Activated CD4-positive, alpha-beta T cell treated with anti-CD3 and anti-CD28 coated beads for 36 hours (primary cell): ENCODE measurements at regions not wholly inside any gene's neighbourhood (a gene's known extent, or its start where the extent isn't known, plus 50 kb on each side); places are given as distances from the start of the nearest gene placed in this dataset.

ENCODE experiments used
- ATAC-seq: fragments of 200-7000 bp; cut with Tn5 transposase; one replicate; pipeline ENCODE4 v1.10.0; 2021; ENCODE audit warnings: mild to moderate bottlenecking, moderate library complexity
- CTCF ChIA-PET: fragments of 350-600 bp; sonication (Branson Sonifier 250); formaldehyde crosslinking; loops from one replicate; lab custom pipeline; 2021; ENCODE audit warnings: antibody characterized with exemption; lab: Charles Lee
- POLR2A ChIA-PET: fragments of 350-600 bp; sonication (Branson Sonifier 250); formaldehyde crosslinking; loops from one replicate; lab custom pipeline; 2021; ENCODE audit warnings: antibody characterized with exemption, inconsistent platforms; lab: Charles Lee
- DNase-seq: peaks from one replicate; pipeline ENCODE4 v3.0.0-alpha.2; 2020
- H3K27ac Mint-ChIP-seq: one replicate; pipeline ENCODE4 v1.8.0; 2021; ENCODE audit warnings: mixed read lengths
- H3K27me3 Mint-ChIP-seq: one replicate; pipeline ENCODE4 v1.8.0; 2021; ENCODE audit warnings: mixed read lengths
- H3K36me3 Mint-ChIP-seq: one replicate; pipeline ENCODE4 v1.8.0; 2021; ENCODE audit warnings: low read depth, mixed read lengths
- H3K4me1 Mint-ChIP-seq: one replicate; pipeline ENCODE4 v1.8.0; 2021; ENCODE audit warnings: mixed read lengths
- H3K4me3 Mint-ChIP-seq: one replicate; pipeline ENCODE4 v1.8.0; 2021; ENCODE audit warnings: mild to moderate bottlenecking, moderate library complexity, mixed read lengths
- H3K9me3 Mint-ChIP-seq: one replicate; pipeline ENCODE4 v1.8.0; 2021; ENCODE audit warnings: low read depth, mixed read lengths
- intact Hi-C, 2 experiments: fragments of 100-400 bp; cut with DNase I in 1 of 2; cut with micrococcal nuclease in 1 of 2; formaldehyde crosslinking; loops; one replicate each; pipeline versions ENCODE4 v1.14.2 to v1.15.1; 2022 to 2024; cut with DNase I, micrococcal nuclease

DNA sequence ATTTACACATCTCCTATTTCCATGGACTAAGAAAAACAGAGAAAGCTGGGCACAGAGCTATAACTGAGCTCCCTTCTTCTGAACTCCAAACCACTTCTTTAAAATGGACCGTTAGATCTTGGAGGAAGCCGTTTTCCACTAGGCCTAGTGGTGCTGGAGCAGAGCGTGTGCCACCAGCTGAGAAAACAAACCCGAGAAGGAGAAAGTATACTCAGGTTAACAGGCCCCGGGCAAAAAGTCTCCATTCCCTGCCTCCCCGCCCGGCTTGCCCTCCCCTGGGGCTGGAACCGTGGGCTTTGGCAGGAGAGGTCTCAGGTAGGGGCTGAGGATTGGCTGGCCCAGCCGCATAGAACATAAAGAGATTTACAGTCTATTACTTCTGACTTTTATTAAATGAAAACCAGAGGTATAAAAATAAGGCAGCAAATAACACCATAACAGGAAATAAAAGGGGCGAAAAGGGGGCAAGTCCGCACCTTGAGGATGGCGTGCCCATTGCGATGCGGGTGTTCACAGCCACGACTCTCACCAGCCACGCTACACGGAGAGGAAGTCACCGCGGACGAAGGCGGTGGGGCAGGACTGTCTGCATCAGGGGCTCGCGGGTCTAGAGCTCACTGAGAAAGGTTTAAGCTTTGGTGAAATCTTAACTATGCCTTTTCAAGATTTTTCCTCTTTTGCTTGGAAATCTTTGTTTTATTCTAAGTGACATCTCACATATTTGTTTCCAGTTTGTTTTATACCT is 191.2 kb upstream of the GMDS start:
- no peak for DNase-seq
- POLR2A ChIA-PET, result no interaction called here
- H3K27me3 Mint-ChIP-seq, result peaks cover 2% of the 10 kb centered on the region
- CTCF ChIA-PET, result interaction anchor here (1.0 to 1.1 kb wide), 2 partner anchors 11 to 317 kb away, joined by 3 read pairs; no protein-coding TSS in a partner anchor
- no peak overlapping the region for H3K4me3 Mint-ChIP-seq
- H3K36me3 Mint-ChIP-seq, result no peaks in the 10 kb centered on the region
- intact Hi-C loops, result no loop called here
- no peak overlapping the region for H3K27ac Mint-ChIP-seq
- no peaks in the 10 kb centered on the region for H3K4me1 Mint-ChIP-seq
- no peak for ATAC-seq
- H3K9me3 Mint-ChIP-seq, result no peaks in the 10 kb centered on the region

DNA sequence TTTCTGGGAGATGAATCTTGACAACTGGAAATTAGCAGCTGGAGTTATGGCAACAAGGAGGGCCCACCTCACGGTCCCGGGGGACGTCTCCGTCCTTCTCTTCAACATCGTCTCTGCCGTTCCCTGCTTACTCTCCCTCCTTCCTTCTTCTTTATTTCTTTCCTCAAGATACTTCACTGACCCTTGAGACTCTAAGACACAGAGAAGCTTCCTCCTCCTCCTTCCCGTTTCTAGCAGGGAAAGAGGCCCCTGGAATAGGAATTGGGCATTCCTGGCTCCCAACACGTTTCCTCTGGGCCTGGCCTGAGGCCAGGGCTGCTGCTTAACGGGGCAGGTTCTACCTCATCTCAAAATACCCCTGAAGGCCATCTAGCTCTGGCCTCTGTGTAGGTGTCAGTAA is 189.9 kb upstream of the GMDS start:
- Mint-ChIP-seq H3K27me3 (peaks cover 2% of the 10 kb centered on the region), H3K4me1 (no peaks in the 10 kb centered on the region), H3K4me3 (no peak overlapping the region), H3K27ac (no peak overlapping the region), H3K9me3 (no peaks in the 10 kb centered on the region), H3K36me3 (no peaks in the 10 kb centered on the region)
- intact Hi-C loops, result no loop called here
- CTCF ChIA-PET, result interaction anchor here (0.6 to 0.8 kb wide), 3 partner anchors 46 to 1227 kb away, joined by 3 read pairs; no protein-coding TSS in a partner anchor
- POLR2A ChIA-PET, result no interaction called here
- DNase-seq (no peak), ATAC-seq (no peak)

DNA sequence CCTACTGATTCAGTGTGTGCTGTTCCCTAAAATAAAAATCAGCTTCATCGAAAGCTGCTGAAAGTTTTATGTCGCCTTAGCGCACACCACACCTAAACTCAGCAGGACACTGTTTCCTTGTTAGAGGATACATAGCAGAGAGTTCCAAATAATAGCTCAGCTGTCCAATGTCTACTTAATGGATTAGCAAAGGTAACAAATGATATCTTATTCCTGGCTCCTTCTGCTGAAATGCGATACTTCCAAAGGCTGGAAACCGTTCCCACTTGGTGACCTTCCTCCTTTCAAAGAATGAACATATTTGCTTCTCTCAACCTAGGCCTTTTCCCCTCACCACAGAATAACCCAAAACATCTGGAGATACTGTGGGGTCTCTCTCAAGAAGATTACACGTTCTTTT is 189.5 kb upstream of the GMDS start:
- CTCF ChIA-PET, result interaction anchor here (0.6 to 0.8 kb wide), 2 partner anchors 47 to 1226 kb away, joined by 3 read pairs; no protein-coding TSS in a partner anchor
- Mint-ChIP-seq H3K4me3 (no peak overlapping the region), H3K36me3 (no peaks in the 10 kb centered on the region), H3K9me3 (no peaks in the 10 kb centered on the region), H3K27ac (no peak overlapping the region), H3K27me3 (peaks cover 2% of the 10 kb centered on the region), H3K4me1 (no peaks in the 10 kb centered on the region)
- POLR2A ChIA-PET, result no interaction called here
- DNase-seq, result no peak
- no peak for ATAC-seq
- intact Hi-C loops, result no loop called here

DNA sequence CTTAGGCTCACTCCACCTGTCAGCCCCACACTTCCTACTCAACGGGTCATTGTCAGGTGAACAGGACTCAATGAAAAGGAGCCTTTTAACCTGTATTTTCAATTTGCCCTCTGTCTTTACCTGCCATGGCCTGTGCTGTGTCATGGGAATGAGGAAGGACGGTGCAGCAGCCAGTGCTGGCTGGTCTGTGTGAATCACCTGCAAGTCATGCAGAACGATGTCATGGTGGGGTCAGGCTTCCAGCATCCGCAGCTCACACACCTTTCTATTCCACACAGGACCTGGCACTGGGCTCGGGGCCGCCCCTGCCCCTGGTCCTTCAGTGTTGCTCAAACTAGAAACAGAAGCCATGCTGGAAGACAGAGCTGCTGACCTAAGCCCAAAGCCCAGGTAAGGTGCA is 188.7 kb upstream of the GMDS start:
- DNase-seq (no peak), ATAC-seq (no peak)
- Mint-ChIP-seq H3K27me3 (peaks cover under 1% of the 10 kb centered on the region), H3K36me3 (no peaks in the 10 kb centered on the region), H3K27ac (no peak overlapping the region), H3K4me1 (no peaks in the 10 kb centered on the region), H3K9me3 (no peaks in the 10 kb centered on the region), H3K4me3 (no peak overlapping the region)
- intact Hi-C loops, result no loop called here
- POLR2A ChIA-PET, result no interaction called here
- CTCF ChIA-PET, result no interaction called here

DNA sequence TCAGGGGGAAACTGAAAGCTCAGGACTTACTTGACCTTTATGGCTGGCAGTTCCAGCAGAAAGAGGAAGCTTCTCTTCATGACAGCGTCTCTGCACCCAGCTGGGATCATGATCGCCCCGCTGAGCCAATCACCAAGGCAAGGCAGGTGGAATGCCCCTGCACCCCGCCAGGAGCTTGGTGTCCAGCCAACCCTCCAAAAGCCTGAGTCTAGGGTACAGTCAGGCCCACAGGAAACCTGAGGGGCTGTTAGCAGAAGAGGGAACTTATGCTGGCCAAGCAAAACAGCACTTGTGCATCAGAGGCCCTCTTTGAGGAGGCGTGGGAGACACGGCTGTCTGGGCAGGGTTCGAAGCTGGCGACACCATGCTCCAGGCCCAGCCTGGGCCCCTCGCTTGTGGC is 188.3 kb upstream of the GMDS start:
- Mint-ChIP-seq H3K9me3 (no peaks in the 10 kb centered on the region), H3K4me1 (no peaks in the 10 kb centered on the region), H3K27ac (no peak overlapping the region), H3K27me3 (no peaks in the 10 kb centered on the region), H3K4me3 (no peak overlapping the region), H3K36me3 (no peaks in the 10 kb centered on the region)
- ATAC-seq, result no peak
- ChIA-PET CTCF (no interaction called here), POLR2A (no interaction called here)
- intact Hi-C loops, result no loop called here
- DNase-seq, result no peak

DNA sequence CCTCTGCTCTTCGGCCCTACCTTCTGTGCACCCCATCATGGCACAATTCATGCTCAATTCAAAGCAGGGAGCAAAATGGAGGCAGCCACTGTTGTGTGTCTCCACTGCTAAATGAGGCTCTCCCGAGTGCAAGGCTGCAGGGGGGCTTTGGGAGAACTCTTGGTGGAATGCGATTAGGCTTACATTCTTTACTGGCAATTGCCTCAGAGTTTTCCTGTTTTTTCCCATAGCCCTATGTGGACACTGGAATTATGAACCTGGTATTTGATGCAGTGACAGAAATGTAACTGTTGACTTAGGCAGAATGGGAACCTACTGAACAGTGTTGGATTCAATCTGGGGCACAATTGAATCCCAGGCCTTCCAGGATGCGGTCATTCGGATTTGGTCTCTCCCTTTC is 187.9 kb upstream of the GMDS start:
- no peaks in the 10 kb centered on the region for H3K4me1 Mint-ChIP-seq
- H3K9me3 Mint-ChIP-seq, result no peaks in the 10 kb centered on the region
- CTCF ChIA-PET, result no interaction called here
- no peaks in the 10 kb centered on the region for H3K36me3 Mint-ChIP-seq
- ATAC-seq (no peak), DNase-seq (no peak)
- no peaks in the 10 kb centered on the region for H3K27me3 Mint-ChIP-seq
- POLR2A ChIA-PET, result no interaction called here
- H3K4me3 Mint-ChIP-seq, result no peak overlapping the region
- intact Hi-C loops, result no loop called here
- no peak overlapping the region for H3K27ac Mint-ChIP-seq

DNA sequence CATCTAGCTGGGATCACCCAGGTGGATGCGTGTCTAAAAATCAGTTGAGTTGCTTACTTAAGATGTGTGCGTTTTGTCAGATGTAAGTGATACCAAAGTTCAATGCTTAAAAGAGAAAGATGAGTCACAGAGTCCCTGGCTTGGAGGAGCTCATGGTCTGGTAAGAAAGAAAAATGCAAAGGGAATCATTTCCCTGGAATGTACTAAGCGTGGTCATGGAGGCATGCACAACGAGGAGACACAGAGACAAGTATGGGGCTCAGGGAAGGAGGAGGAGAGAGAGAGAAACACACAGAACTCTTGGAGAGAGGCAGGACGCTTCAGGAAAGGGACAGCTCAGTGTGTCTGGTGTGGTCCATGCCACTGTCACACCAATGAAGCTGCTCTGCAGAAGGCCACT is 186.9 kb upstream of the GMDS start:
- Mint-ChIP-seq H3K36me3 (no peaks in the 10 kb centered on the region), H3K4me3 (no peak overlapping the region), H3K4me1 (no peaks in the 10 kb centered on the region), H3K27ac (no peak overlapping the region), H3K27me3 (no peaks in the 10 kb centered on the region), H3K9me3 (no peaks in the 10 kb centered on the region)
- ChIA-PET POLR2A (no interaction called here), CTCF (no interaction called here)
- intact Hi-C loops, result no loop called here
- no peak for ATAC-seq
- no peak for DNase-seq

DNA sequence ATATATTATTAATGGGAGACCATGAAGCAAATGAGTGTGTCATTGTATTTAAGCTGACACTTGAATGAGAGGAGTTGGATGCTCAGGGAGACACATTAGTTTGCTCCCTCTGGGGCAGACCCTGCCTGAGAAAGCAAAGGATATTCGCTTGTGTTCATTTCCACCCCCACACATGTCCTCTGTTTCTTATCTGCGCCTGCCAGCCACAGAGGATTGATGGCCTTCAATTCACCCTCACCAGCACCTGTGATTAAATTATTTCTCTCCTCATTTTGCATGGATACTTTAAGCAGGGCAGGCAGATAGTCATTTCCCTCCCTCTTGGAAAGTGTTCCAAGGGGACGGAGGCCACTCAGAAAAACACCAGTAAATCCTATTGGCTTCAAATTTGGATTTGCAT is 185.2 kb upstream of the GMDS start:
- H3K9me3 Mint-ChIP-seq, result no peaks in the 10 kb centered on the region
- POLR2A ChIA-PET, result no interaction called here
- no peaks in the 10 kb centered on the region for H3K4me1 Mint-ChIP-seq
- no peak for ATAC-seq
- no peaks in the 10 kb centered on the region for H3K27me3 Mint-ChIP-seq
- DNase-seq, result no peak
- no peak overlapping the region for H3K27ac Mint-ChIP-seq
- intact Hi-C loops, result no loop called here
- H3K4me3 Mint-ChIP-seq, result no peak overlapping the region
- H3K36me3 Mint-ChIP-seq, result no peaks in the 10 kb centered on the region
- CTCF ChIA-PET, result no interaction called here

DNA sequence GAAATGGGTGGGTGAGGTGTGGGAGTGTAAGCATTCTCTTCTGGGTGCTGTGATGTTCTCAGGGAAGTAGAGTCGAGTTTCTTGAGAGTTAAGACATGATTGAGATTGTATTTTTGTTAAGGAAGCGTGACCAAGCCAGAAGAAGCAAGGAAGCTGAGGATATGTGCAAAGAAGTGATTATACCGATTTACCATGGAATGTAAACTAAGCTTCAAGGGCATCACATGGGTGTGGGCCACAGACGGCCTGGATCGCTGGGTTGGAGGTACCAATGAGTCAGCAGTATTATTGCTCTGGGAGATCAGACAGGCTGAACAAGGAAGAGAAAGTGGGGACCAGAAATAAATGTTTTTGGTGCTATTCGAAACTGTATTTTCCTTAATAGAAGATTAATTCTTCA is 184.1 kb upstream of the GMDS start:
- DNase-seq (no peak), ATAC-seq (no peak)
- H3K27ac Mint-ChIP-seq, result no peak overlapping the region
- H3K36me3 Mint-ChIP-seq, result peaks cover 3% of the 10 kb centered on the region
- no peaks in the 10 kb centered on the region for H3K4me1 Mint-ChIP-seq
- intact Hi-C loops, result no loop called here
- ChIA-PET CTCF (no interaction called here), POLR2A (no interaction called here)
- no peaks in the 10 kb centered on the region for H3K27me3 Mint-ChIP-seq
- H3K9me3 Mint-ChIP-seq, result no peaks in the 10 kb centered on the region
- H3K4me3 Mint-ChIP-seq, result no peak overlapping the region

DNA sequence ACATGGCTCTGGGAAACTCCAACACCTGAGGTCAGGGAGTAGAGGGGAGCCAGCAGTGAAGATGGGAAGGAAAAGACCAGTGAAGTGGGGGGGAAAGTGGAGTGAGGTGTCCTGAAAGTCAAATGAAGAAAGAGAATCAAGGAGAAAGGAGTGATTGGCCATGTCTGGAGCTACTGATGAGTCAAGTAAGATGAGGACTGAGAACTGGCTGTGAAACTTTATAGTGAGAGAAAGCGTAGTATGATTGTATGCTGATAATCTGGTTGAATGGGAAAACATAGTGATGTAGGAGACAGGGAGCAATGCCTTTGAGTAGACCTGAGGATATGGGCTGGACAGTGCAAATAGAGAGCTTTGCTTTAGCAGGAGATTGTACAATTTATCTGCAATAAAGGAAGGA is 183.6 kb upstream of the GMDS start:
- Mint-ChIP-seq H3K9me3 (no peaks in the 10 kb centered on the region), H3K36me3 (peaks cover 3% of the 10 kb centered on the region), H3K27me3 (no peaks in the 10 kb centered on the region), H3K4me1 (no peaks in the 10 kb centered on the region), H3K27ac (no peak overlapping the region), H3K4me3 (no peak overlapping the region)
- no peak for DNase-seq
- ChIA-PET CTCF (no interaction called here), POLR2A (no interaction called here)
- intact Hi-C loops, result no loop called here
- no peak for ATAC-seq

DNA sequence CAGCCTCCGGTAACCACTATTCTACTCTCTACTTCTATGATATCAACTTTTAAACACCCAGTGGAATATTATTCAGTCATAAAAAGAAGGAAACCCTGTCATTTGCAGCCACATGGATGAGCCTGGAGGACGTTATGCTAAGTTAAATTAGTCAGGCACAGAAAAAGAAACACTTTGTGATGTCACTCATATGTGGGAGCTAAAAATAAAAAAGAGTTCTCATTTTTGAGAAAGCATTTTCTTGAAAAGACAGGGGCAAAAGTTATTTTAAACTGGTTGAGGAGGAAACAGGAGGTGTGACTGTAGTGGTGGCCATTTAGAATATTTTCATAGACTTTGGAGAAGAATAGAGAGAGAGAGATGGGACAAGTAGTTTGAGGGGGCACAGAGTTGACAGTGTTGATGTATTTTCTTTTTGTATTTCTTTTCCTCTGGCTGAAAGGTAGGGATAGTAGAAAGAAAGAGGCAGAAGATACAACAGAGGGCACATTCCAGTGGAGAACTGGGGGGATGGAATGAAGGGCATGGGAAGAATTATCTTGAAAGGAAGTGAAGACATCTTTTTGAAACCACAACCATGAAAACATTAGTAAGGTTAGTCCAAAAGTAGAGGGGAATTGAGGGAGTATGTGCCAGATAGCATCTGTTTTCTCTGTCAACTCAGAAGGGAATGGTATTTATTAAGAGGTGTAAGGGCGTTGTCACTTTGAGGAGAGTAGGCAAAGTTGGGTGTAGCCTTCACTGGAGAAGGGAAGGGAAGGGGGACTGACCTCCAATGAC is 181.3 kb upstream of the GMDS start:
- Mint-ChIP-seq H3K9me3 (no peaks in the 10 kb centered on the region), H3K27ac (no peak overlapping the region), H3K4me1 (no peaks in the 10 kb centered on the region), H3K36me3 (peaks cover 3% of the 10 kb centered on the region), H3K27me3 (no peaks in the 10 kb centered on the region), H3K4me3 (no peak overlapping the region)
- DNase-seq (no peak), ATAC-seq (no peak)
- intact Hi-C loops, result no loop called here
- POLR2A ChIA-PET, result no interaction called here
- CTCF ChIA-PET, result no interaction called here

DNA sequence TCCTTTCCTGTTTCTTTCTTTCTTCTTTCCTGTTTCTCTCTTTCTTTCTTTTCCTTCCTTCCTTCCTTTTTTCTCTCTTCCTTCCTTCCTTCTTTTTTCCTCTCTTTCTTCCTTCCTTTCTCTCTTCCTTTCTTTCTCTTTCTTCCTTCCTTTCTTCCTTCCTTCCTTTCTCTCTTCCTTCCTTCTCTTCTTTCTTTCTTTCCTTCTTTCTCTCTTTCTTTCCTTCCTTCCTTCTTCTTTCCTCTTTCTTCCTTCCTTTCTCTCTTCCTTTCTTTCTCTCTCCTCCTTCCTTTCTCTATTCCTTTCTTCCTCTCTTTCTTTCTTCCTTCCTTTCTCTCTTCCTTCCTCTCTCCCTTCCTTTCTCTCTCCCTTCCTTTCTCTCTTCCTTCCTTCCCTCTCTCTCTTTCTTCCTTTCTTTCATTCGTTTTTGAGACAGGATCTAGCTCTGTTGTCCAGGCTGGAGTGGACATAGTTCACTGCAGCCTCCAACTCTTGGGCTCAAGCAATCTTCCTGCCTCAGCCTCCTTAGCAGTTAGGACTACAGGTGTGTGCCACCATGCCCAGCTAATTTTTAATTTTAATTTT is 170.8 kb upstream of the GMDS start:
- POLR2A ChIA-PET, result no interaction called here
- no peak overlapping the region for H3K27ac Mint-ChIP-seq
- CTCF ChIA-PET, result interaction anchor here (0.5 to 0.7 kb wide), 2 partner anchors 102 to 881 kb away, joined by 3 read pairs; no protein-coding TSS in a partner anchor
- intact Hi-C loops, result no loop called here
- ATAC-seq, result no peak
- H3K4me1 Mint-ChIP-seq, result no peaks in the 10 kb centered on the region
- no peaks in the 10 kb centered on the region for H3K36me3 Mint-ChIP-seq
- no peak overlapping the region for H3K4me3 Mint-ChIP-seq
- no peaks in the 10 kb centered on the region for H3K9me3 Mint-ChIP-seq
- DNase-seq, result no peak
- no peaks in the 10 kb centered on the region for H3K27me3 Mint-ChIP-seq
